ENCODE measurements at regions not wholly inside any gene's neighbourhood (a gene's known extent, or its start where the extent isn't known, plus 50 kb on each side); places are given as distances from the start of the nearest gene placed in this dataset.

- TF ChIP-seq, protein P1, sequence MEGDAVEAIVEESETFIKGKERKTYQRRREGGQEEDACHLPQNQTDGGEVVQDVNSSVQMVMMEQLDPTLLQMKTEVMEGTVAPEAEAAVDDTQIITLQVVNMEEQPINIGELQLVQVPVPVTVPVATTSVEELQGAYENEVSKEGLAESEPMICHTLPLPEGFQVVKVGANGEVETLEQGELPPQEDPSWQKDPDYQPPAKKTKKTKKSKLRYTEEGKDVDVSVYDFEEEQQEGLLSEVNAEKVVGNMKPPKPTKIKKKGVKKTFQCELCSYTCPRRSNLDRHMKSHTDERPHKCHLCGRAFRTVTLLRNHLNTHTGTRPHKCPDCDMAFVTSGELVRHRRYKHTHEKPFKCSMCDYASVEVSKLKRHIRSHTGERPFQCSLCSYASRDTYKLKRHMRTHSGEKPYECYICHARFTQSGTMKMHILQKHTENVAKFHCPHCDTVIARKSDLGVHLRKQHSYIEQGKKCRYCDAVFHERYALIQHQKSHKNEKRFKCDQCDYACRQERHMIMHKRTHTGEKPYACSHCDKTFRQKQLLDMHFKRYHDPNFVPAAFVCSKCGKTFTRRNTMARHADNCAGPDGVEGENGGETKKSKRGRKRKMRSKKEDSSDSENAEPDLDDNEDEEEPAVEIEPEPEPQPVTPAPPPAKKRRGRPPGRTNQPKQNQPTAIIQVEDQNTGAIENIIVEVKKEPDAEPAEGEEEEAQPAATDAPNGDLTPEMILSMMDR (conservative IDR thresholded peaks at IDR 0.05) = no peak
- H3K27ac ChIP-seq = no peak overlapping the region
These were observed 602.9 kb upstream of the WWC1 start for GRCh38 chr5:167688341-167689130.

- H3K27ac ChIP-seq = no peak overlapping the region
- TF ChIP-seq, protein P1 (conservative IDR thresholded peaks at IDR 0.05) = no peak
These were observed 596.9 kb upstream of the WWC1 start for GRCh38 chr5:167694325-167695147.

- H3K27ac ChIP-seq = no peak overlapping the region
- TF ChIP-seq, protein P1 (conservative IDR thresholded peaks at IDR 0.05) = no peak
These were observed 594.7 kb upstream of the WWC1 start for GRCh38 chr5:167696558-167697314.

DNA sequence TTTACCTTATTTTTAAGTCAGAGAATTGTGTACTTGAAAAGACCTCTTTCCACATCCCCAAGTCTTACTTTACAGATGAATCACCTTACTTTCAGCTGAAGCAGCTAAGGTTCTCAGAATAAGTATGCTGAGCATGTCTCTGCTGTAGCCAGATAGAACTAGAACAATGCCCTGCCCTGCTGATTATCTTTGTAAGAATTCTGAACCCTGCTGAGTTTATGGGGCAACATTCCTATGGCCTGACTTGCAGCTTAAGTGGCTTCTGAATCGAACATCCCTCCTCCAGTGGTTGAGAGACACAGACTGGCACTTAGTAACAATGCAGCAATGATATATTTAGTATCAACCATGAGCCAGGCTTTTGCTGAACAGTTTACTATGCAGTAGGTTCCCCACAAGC lies 592.0 kb upstream of the WWC1 start:
- no peak overlapping the region for H3K27ac ChIP-seq
- TF ChIP-seq, protein P1 (conservative IDR thresholded peaks at IDR 0.05) = no peak

GRCh38 chr5:167701051-167701450 lies 590.4 kb upstream of the WWC1 start:
- TF ChIP-seq, protein P1 (conservative IDR thresholded peaks at IDR 0.05) = no peak
- H3K27ac ChIP-seq = no peak overlapping the region

GRCh38 chr5:167702014-167702413 lies 589.4 kb upstream of the WWC1 start:
- TF ChIP-seq, protein P1 (conservative IDR thresholded peaks at IDR 0.05) = no peak
- H3K27ac ChIP-seq = no peak overlapping the region

GRCh38 chr5:167708449-167708848 lies 583.0 kb upstream of the WWC1 start:
- no peak overlapping the region for H3K27ac ChIP-seq
- TF ChIP-seq, protein P1 (conservative IDR thresholded peaks at IDR 0.05) = no peak
